BE2C (cell line): ENCODE measurements at regions not wholly inside any gene's neighbourhood (a gene's known extent, or its start where the extent isn't known, plus 50 kb on each side); places are given as distances from the start of the nearest gene placed in this dataset.
"Not testable (repeated sequence)": the region's sequence is repeated elsewhere in the genome, so short reads cannot be mapped to it uniquely, and the experiment has no call there.

Source experiments
- DNase-seq: peaks from one replicate; pipeline ENCODE4 v3.0.0-alpha.2; 2020
- H3K27me3 ChIP-seq: fragments of 250-450 bp; sonication (Bioruptor Pico); 2 replicates; pipeline ENCODE4 v1.5.1; 2020; ENCODE audit warnings: mild to moderate bottlenecking
- H3K36me3 ChIP-seq: fragments of 250-450 bp; sonication (Bioruptor Pico); 2 replicates; pipeline ENCODE4 v1.5.1; 2020; ENCODE audit warnings: mild to moderate bottlenecking
- H3K4me1 ChIP-seq: fragments of 250-450 bp; sonication (Bioruptor Pico); 2 replicates; pipeline ENCODE4 v1.5.1; 2020
- H3K4me3 ChIP-seq: 2 replicates; pipeline ENCODE4 v1.5.1; 2011; ENCODE audit warnings: low read depth, low read length
- H3K9me3 ChIP-seq: fragments of 250-450 bp; sonication (Bioruptor Pico); 2 replicates; pipeline ENCODE4 v1.5.1; 2020
- TF ChIP-seq, protein P1 (sequence below): IDR thresholded peaks from 2 replicates; pipeline ENCODE4 v1.5.1; 2012; ENCODE audit warnings: mild to moderate bottlenecking, low read depth, low read length

- Histone ChIP-seq H3K9me3 (no peaks in the 10 kb centered on the region), H3K27me3 (no peaks in the 10 kb centered on the region), H3K36me3 (no peaks in the 10 kb centered on the region), H3K4me1 (no peaks in the 10 kb centered on the region), H3K4me3 (no peak overlapping the region)
- TF ChIP-seq, protein P1, sequence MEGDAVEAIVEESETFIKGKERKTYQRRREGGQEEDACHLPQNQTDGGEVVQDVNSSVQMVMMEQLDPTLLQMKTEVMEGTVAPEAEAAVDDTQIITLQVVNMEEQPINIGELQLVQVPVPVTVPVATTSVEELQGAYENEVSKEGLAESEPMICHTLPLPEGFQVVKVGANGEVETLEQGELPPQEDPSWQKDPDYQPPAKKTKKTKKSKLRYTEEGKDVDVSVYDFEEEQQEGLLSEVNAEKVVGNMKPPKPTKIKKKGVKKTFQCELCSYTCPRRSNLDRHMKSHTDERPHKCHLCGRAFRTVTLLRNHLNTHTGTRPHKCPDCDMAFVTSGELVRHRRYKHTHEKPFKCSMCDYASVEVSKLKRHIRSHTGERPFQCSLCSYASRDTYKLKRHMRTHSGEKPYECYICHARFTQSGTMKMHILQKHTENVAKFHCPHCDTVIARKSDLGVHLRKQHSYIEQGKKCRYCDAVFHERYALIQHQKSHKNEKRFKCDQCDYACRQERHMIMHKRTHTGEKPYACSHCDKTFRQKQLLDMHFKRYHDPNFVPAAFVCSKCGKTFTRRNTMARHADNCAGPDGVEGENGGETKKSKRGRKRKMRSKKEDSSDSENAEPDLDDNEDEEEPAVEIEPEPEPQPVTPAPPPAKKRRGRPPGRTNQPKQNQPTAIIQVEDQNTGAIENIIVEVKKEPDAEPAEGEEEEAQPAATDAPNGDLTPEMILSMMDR, result no peak
- DNase-seq, result no peak
Observed at GRCh38 chr17:45668316-45668715, 115.8 kb upstream of the CRHR1 start.

GRCh38 chr17:45672301-45672700 lies 111.8 kb upstream of the CRHR1 start:
- no peaks in the 10 kb centered on the region for H3K9me3 ChIP-seq
- DNase-seq, result no peak
- no peaks in the 10 kb centered on the region for H3K4me1 ChIP-seq
- H3K36me3 ChIP-seq, result no peaks in the 10 kb centered on the region
- no peak overlapping the region for H3K4me3 ChIP-seq
- TF ChIP-seq, protein P1, result no peak
- no peaks in the 10 kb centered on the region for H3K27me3 ChIP-seq

- TF ChIP-seq, protein P1, result no peak
- no peak for DNase-seq
Observed at GRCh38 chr17:45672792-45673191, 111.3 kb upstream of the CRHR1 start.

GRCh38 chr17:45673759-45674158 lies 110.4 kb upstream of the CRHR1 start:
- not testable (repeated sequence) for H3K27me3 ChIP-seq, DNase-seq, H3K4me3 ChIP-seq, H3K9me3 ChIP-seq, H3K36me3 ChIP-seq, H3K4me1 ChIP-seq

More at GRCh38 chr17:45672792-45673191, 111.3 kb upstream of the CRHR1 start:
- H3K36me3 ChIP-seq, result no peaks in the 10 kb centered on the region
- H3K4me3 ChIP-seq, result no peak overlapping the region
- H3K27me3 ChIP-seq, result no peaks in the 10 kb centered on the region
- no peaks in the 10 kb centered on the region for H3K4me1 ChIP-seq
- no peaks in the 10 kb centered on the region for H3K9me3 ChIP-seq

GRCh38 chr17:45675012-45675411 lies 109.1 kb upstream of the CRHR1 start:
- TF ChIP-seq, protein P1, result no peak
- Histone ChIP-seq H3K9me3 (no peaks in the 10 kb centered on the region), H3K4me3 (no peak overlapping the region), H3K27me3 (no peaks in the 10 kb centered on the region), H3K36me3 (no peaks in the 10 kb centered on the region), H3K4me1 (no peaks in the 10 kb centered on the region)
- DNase-seq, result no peak

GRCh38 chr17:45675892-45676291 lies 108.2 kb upstream of the CRHR1 start:
- Histone ChIP-seq H3K4me3 (no peak overlapping the region), H3K9me3 (no peaks in the 10 kb centered on the region), H3K36me3 (no peaks in the 10 kb centered on the region), H3K4me1 (no peaks in the 10 kb centered on the region), H3K27me3 (no peaks in the 10 kb centered on the region)
- DNase-seq, result no peak
- TF ChIP-seq, protein P1, result no peak

DNA sequence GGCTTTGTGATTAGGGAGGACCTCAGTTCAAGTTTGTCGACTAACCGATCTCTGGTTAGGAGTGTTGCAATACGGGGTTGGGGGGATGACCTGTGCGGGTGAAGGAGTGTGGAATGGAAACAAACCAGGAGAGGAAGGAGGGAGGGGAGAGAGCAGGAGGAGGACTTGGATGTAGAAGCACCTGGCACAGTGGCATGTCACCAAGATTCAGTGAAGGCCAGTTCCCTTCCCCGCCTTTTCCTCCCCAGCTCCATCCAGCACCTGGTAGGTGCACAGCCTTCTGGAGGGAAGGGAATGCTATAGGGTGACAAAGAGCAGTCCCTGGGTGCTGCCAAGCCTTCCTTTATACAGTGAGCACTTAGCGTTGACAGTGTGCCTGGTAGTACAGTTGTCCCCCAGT lies 107.4 kb upstream of the CRHR1 start:
- DNase-seq, result no peak
- no peaks in the 10 kb centered on the region for H3K36me3 ChIP-seq
- no peaks in the 10 kb centered on the region for H3K27me3 ChIP-seq
- no peak overlapping the region for H3K4me3 ChIP-seq
- TF ChIP-seq, protein P1, result no peak
- H3K9me3 ChIP-seq, result no peaks in the 10 kb centered on the region
- no peaks in the 10 kb centered on the region for H3K4me1 ChIP-seq
